Transverse colon (tissue), 4 donors: ENCODE measurements at regions not wholly inside any gene's neighbourhood (a gene's known extent, or its start where the extent isn't known, plus 50 kb on each side); places are given as distances from the start of the nearest gene placed in this dataset.
A peak's percentile ranks its signal among the peaks of the same experiment; 100 is the strongest.

ENCODE experiments used
- DNase-seq: peaks from one replicate; pipeline ENCODE4 v3.0.0-alpha.2; 2019
- H3K27ac ChIP-seq, 4 donors: fragments of 200-600 bp; sonication (generic); 2 replicates each; pipeline ENCODE4 v1.5.1; 2016 to 2018; ENCODE audit warnings: inconsistent platforms in 4 of 4
- H3K27me3 ChIP-seq: fragments of 200-600 bp; sonication (generic); 2 replicates; pipeline ENCODE4 v1.5.1; 2017; ENCODE audit warnings: inconsistent platforms
- H3K36me3 ChIP-seq, 4 donors: fragments of 200-600 bp; sonication (generic); 2 replicates each; pipeline ENCODE4 v1.5.1; 2017 to 2019; ENCODE audit warnings: inconsistent platforms in 4 of 4
- H3K4me1 ChIP-seq, 4 donors: fragments of 200-600 bp; sonication (generic); 2 replicates each; pipeline ENCODE4 v1.5.1; 2017 to 2020; ENCODE audit warnings: inconsistent platforms in 4 of 4
- H3K4me3 ChIP-seq, 4 donors: fragments of 200-600 bp; sonication (generic); 1 replicate in 1 of 4; 2 replicates in 3 of 4; pipeline versions ENCODE4 v1.5.1 to v1.6.1; 2017 to 2019; ENCODE audit warnings: inconsistent platforms in 4 of 4
- H3K9me3 ChIP-seq, 2 donors: fragments of 200-600 bp; sonication (generic); 2 replicates each; pipeline ENCODE4 v1.5.1; 2017 to 2019; ENCODE audit warnings: inconsistent platforms in 2 of 2
- CTCF ChIP-seq, 5 experiments: fragments of 200-600 bp in 3 of 5; fragments of 450-650 bp in 2 of 5; sonication (generic) in 3 of 5; IDR thresholded peaks; 1 replicate in 2 of 5; 2 replicates in 3 of 5; pipeline ENCODE4 v1.5.1; 2016 to 2017; ENCODE audit warnings: antibody characterized with exemption in 5 of 5, inconsistent platforms in 3 of 5, mild to moderate bottlenecking in 2 of 5, moderate library complexity in 1 of 5
- EP300 ChIP-seq: sonication (generic); formaldehyde crosslinking; IDR thresholded peaks from one replicate; pipeline ENCODE4 v1.6.1; 2017; ENCODE audit warnings: antibody characterized with exemption, low read depth
- POLR2A ChIP-seq: fragments of 450-650 bp; IDR thresholded peaks from one replicate; pipeline ENCODE4 v1.6.1; 2016; ENCODE audit warnings: antibody characterized with exemption, mild to moderate bottlenecking, moderate library complexity
- POLR2AphosphoS5 ChIP-seq, 3 donors: sonication (generic); formaldehyde crosslinking; IDR thresholded peaks; one replicate each; pipeline ENCODE4 v1.6.1; 2016; ENCODE audit warnings: antibody characterized with exemption in 3 of 3
- whole genome bisulfite sequencing, 2 donors: methylation state at CpG; one replicate each; pipeline ENCODE4 v1.1.5; 2018; ENCODE audit warnings: low coverage in 1 of 2; 5-methylcytosine and 5-hydroxymethylcytosine counted together
- in situ Hi-C, 4 donors: fragments of 200-750 bp; cut with MboI; loops; one replicate each; pipeline versions ENCODE4 v1.15.0 to v1.15.1; 2017; ENCODE audit warnings: low sequenced_read_pairs in 3 of 4, low pct_ligation_motif_present in 1 of 4, low pct_unique_long_range_greater_than_20kb in 1 of 4
- intact Hi-C: fragments of 100-400 bp; cut with DNase I; formaldehyde crosslinking; loops from one replicate; pipeline ENCODE4 v1.15.1; 2023; ENCODE audit warnings: low total_unique reads

GRCh38 chr1:39110325-39110851, 84.2 kb downstream of the NDUFS5 start:
- WGBS, 2 donors = 49 to 61% methylated on average over 3 of the region's 3 CpGs
- H3K36me3 ChIP-seq = no peaks in the 10 kb centered on the region
- peaks cover 16 to 89% (median 39%) of the 10 kb centered on the region in 4 donors for H3K4me1 ChIP-seq
- no peak for DNase-seq
- H3K9me3 ChIP-seq = no peaks in the 10 kb centered on the region
- H3K4me3 ChIP-seq = no peak overlapping the region
- TF ChIP-seq EP300 (no peak), POLR2AphosphoS5 (IDR thresholded peaks at IDR 0.05) (peak; percentile 43 to 65 (median 45))
- in situ Hi-C loops (no loop called here), intact Hi-C loops (no loop called here)
- peak overlapping the region; percentile 68 to 96 (median 94) for H3K27ac ChIP-seq
- H3K27me3 ChIP-seq = no peaks in the 10 kb centered on the region

- no peaks in the 10 kb centered on the region for H3K36me3 ChIP-seq
- no peak overlapping the region for H3K4me3 ChIP-seq
- peak overlapping the region; percentile 68 to 96 (median 94) for H3K27ac ChIP-seq
- 80% methylated on average over 1 of the region's 1 CpG; no CpG with 5 or more reads in 1 of the 2 donors for WGBS, 2 donors
- H3K9me3 ChIP-seq = no peaks in the 10 kb centered on the region
- DNase-seq = no peak
- TF ChIP-seq POLR2A (no peak), EP300 (no peak), POLR2AphosphoS5 (IDR thresholded peaks at IDR 0.05) (no peak), CTCF (IDR thresholded peaks at IDR 0.05) (no peak)
- H3K4me1 ChIP-seq = peaks cover 20 to 94% (median 44%) of the 10 kb centered on the region in 4 donors
- intact Hi-C loops = no loop called here
- no peaks in the 10 kb centered on the region for H3K27me3 ChIP-seq
- in situ Hi-C loops = no loop called here
Observed at GRCh38 chr1:39110882-39111281, 84.7 kb downstream of the NDUFS5 start.

- TF ChIP-seq EP300 = no peak
- no peak for TF ChIP-seq POLR2AphosphoS5 (IDR thresholded peaks at IDR 0.05)
- no peak for TF ChIP-seq CTCF (IDR thresholded peaks at IDR 0.05)
- no peak for TF ChIP-seq POLR2A
- in situ Hi-C loops = no loop called here
- Histone ChIP-seq H3K9me3 (no peaks in the 10 kb centered on the region), H3K4me1 (peaks cover 30 to 97% (median 47%) of the 10 kb centered on the region in 4 donors), H3K27ac (no peak overlapping the region), H3K27me3 (no peaks in the 10 kb centered on the region), H3K4me3 (no peak overlapping the region), H3K36me3 (no peaks in the 10 kb centered on the region)
- intact Hi-C loops = no loop called here
- WGBS, 2 donors = 68 to 71% methylated on average over 2 of the region's 2 CpGs
- DNase-seq = no peak
Observed at GRCh38 chr1:39113109-39113743, 87.1 kb downstream of the NDUFS5 start.

GRCh38 chr1:39115271-39116110, 89.0 kb upstream of the MACF1 start:
- Histone ChIP-seq H3K4me1 (peaks cover 34 to 82% (median 47%) of the 10 kb centered on the region in 4 donors), H3K4me3 (no peak overlapping the region), H3K36me3 (no peaks in the 10 kb centered on the region), H3K9me3 (no peaks in the 10 kb centered on the region), H3K27me3 (no peaks in the 10 kb centered on the region), H3K27ac (peak overlapping the region; percentile 23 to 70 (median 61))
- no peak for TF ChIP-seq POLR2A
- TF ChIP-seq POLR2AphosphoS5 (IDR thresholded peaks at IDR 0.05) = peak in 2 of 3 donors; percentile 14 to 40
- no peak for TF ChIP-seq CTCF (IDR thresholded peaks at IDR 0.05)
- no peak for TF ChIP-seq EP300
- intact Hi-C loops (no loop called here), in situ Hi-C loops (no loop called here)
- no peak for DNase-seq
- 69% methylated on average over 1 to 4 of the region's 4 CpGs for WGBS, 2 donors
